PC-9 (cell line): ENCODE measurements at regions not wholly inside any gene's neighbourhood (a gene's known extent, or its start where the extent isn't known, plus 50 kb on each side); places are given as distances from the start of the nearest gene placed in this dataset.
A peak's percentile ranks its signal among the peaks of the same experiment; 100 is the strongest.

Experiments
- BruUV-seq: library from RNA; stranded (reverse); fragments of 400-500 nt; replicated peaks from 2 replicates; lab custom pipeline; 2021; lab: Mats Ljungman, UMichigan
- CTCF ChIA-PET: fragments of 300-600 bp; sonication (Branson Sonifier 250); formaldehyde crosslinking; loops from one replicate; lab custom pipeline; 2022; ENCODE audit warnings: antibody characterized with exemption; lab: Charles Lee
- POLR2A ChIA-PET: fragments of 300-600 bp; sonication (Branson Sonifier 250); formaldehyde crosslinking; loops from one replicate; lab custom pipeline; 2022; ENCODE audit warnings: antibody characterized with exemption; ENCODE audit not compliant: unreplicated experiment; lab: Charles Lee
- DNase-seq, 2 experiments: peaks; one replicate each; pipeline versions ENCODE4 v3.0.0 to v3.0.0-alpha.2; 2015 to 2022; ENCODE audit warnings: mixed read lengths in 1 of 2
- H2AFZ ChIP-seq: fragments of 200-600 bp; sonication (generic); 2 replicates; pipeline ENCODE4 v1.8.1; 2017; ENCODE audit warnings: antibody characterized with exemption
- H3F3A ChIP-seq: fragments of 200-600 bp; sonication (generic); 2 replicates; pipeline ENCODE4 v1.8.1; 2017; ENCODE audit warnings: antibody characterized with exemption, mild to moderate bottlenecking, low read depth; ENCODE audit not compliant: insufficient read depth
- H3K27ac ChIP-seq: fragments of 200-600 bp; sonication (generic); 2 replicates; pipeline ENCODE4 v1.6.1; 2016; ENCODE audit warnings: mixed run types
- H3K27me3 ChIP-seq: fragments of 200-600 bp; sonication (generic); 2 replicates; pipeline ENCODE4 v1.6.1; 2016; ENCODE audit warnings: low read depth, mixed run types; ENCODE audit not compliant: insufficient read depth
- H3K36me3 ChIP-seq: fragments of 200-600 bp; sonication (generic); 2 replicates; pipeline ENCODE4 v1.6.1; 2016; ENCODE audit warnings: low read depth, mixed run types
- H3K4me1 ChIP-seq: fragments of 200-600 bp; sonication (generic); replicated peaks from 2 replicates; pipeline ENCODE4 v1.6.1; 2016; ENCODE audit warnings: mixed run types; ENCODE audit not compliant: insufficient read depth
- H3K4me2 ChIP-seq: fragments of 200-600 bp; sonication (generic); 2 replicates; pipeline ENCODE4 v1.6.1; 2017; ENCODE audit warnings: mixed run types
- H3K4me3 ChIP-seq: fragments of 200-600 bp; sonication (generic); 2 replicates; pipeline ENCODE4 v1.6.1; 2016; ENCODE audit warnings: mixed run types
- H3K79me2 ChIP-seq: fragments of 200-600 bp; sonication (generic); 2 replicates; pipeline ENCODE4 v1.6.1; 2017; ENCODE audit warnings: low read depth, mixed run types
- H3K9me2 ChIP-seq: fragments of 200-600 bp; sonication (generic); 2 replicates; pipeline ENCODE4 v1.8.1; 2017; ENCODE audit warnings: mild to moderate bottlenecking; ENCODE audit not compliant: insufficient read depth
- H3K9me3 ChIP-seq: fragments of 200-600 bp; sonication (generic); 2 replicates; pipeline ENCODE4 v1.8.1; 2016; ENCODE audit warnings: low read depth; ENCODE audit not compliant: insufficient read depth
- H4K20me1 ChIP-seq: fragments of 200-600 bp; sonication (generic); 2 replicates; pipeline ENCODE4 v1.8.1; 2017; ENCODE audit not compliant: insufficient read depth
- EZH2 ChIP-seq: fragments of 200-600 bp; sonication (generic); IDR thresholded peaks from 2 replicates; pipeline ENCODE4 v1.8.0; 2017; ENCODE audit warnings: antibody characterized with exemption, low read depth
- intact Hi-C: fragments of 100-400 bp; cut with micrococcal nuclease; formaldehyde crosslinking; loops from one replicate; pipeline ENCODE4 v1.10.0; 2022; ENCODE audit not compliant: unreplicated experiment
- TF ChIP-seq, protein P1 (sequence below): fragments of 200-600 bp; sonication (generic); conservative IDR thresholded peaks from 2 replicates; pipeline ENCODE4 v1.6.1; 2017; ENCODE audit warnings: mixed run types, antibody characterized with exemption, mild to moderate bottlenecking, moderate library complexity

DNA sequence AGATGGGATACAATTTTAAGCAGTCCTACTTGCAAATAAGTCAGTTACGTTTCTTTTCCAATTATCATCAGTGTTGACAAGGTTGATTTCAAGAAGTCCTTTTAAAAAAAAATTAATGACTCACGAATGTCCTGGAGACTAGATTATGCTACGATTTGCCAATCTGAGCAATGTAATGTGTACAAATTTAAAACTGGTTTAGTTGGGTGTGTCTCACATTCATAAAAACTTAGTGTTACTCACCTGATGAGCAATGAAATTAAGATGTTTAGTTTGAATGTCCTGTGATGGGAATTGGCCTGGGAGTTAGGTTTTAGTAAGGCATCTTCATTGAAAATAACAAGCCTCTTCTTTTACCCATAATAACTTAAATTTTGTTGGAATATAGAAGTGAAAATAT is 136.7 kb upstream of the POF1B start:
- ChIA-PET POLR2A (no interaction called here), CTCF (no interaction called here)
- intact Hi-C loops = no loop called here
- Histone ChIP-seq H3K27me3 (no peaks in the 10 kb centered on the region), H3K27ac (no peak overlapping the region), H3K36me3 (no peaks in the 10 kb centered on the region), H3K4me3 (no peak overlapping the region), H3K79me2 (no peaks in the 10 kb centered on the region), H2AFZ (no peak overlapping the region), H4K20me1 (no peaks in the 10 kb centered on the region), H3K9me3 (no peaks in the 10 kb centered on the region), H3F3A (no peaks in the 10 kb centered on the region), H3K4me2 (no peak overlapping the region), H3K4me1 (no peaks in the 10 kb centered on the region), H3K9me2 (no peaks in the 10 kb centered on the region; the same call in 1 of the 2 replicates)
- BruUV-seq = no TSS peak
- DNase-seq = peak in 1 of 2 experiments; percentile 34
- TF ChIP-seq, protein P1, sequence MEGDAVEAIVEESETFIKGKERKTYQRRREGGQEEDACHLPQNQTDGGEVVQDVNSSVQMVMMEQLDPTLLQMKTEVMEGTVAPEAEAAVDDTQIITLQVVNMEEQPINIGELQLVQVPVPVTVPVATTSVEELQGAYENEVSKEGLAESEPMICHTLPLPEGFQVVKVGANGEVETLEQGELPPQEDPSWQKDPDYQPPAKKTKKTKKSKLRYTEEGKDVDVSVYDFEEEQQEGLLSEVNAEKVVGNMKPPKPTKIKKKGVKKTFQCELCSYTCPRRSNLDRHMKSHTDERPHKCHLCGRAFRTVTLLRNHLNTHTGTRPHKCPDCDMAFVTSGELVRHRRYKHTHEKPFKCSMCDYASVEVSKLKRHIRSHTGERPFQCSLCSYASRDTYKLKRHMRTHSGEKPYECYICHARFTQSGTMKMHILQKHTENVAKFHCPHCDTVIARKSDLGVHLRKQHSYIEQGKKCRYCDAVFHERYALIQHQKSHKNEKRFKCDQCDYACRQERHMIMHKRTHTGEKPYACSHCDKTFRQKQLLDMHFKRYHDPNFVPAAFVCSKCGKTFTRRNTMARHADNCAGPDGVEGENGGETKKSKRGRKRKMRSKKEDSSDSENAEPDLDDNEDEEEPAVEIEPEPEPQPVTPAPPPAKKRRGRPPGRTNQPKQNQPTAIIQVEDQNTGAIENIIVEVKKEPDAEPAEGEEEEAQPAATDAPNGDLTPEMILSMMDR = no peak
- no peak for TF ChIP-seq EZH2

DNA sequence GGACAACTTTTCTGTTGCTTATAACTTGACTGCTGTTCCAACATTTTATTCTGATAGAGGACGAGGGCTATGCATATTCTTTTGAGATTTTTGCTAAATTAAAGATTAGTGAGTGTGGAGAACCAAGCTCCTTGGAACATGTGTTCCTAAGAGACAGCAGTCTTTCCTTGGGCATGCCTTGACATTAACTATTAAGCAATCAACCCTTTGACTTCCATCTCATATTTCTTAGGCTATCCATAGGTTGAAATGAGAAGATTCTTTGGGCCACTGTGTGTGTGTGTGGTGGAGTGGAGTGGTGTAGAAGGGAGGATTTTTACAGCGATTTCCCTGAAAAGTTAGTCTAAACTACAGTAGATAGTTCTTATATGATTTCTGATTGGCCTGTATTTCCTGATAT is 127.4 kb upstream of the POF1B start:
- H3K79me2 ChIP-seq = no peaks in the 10 kb centered on the region
- H3K4me1 ChIP-seq = no peaks in the 10 kb centered on the region
- no peak overlapping the region for H3K4me3 ChIP-seq
- ChIA-PET POLR2A (no interaction called here), CTCF (no interaction called here)
- H3K4me2 ChIP-seq = no peak overlapping the region
- no peak overlapping the region for H3K27ac ChIP-seq
- TF ChIP-seq, protein P1 = no peak
- no peak for TF ChIP-seq EZH2
- DNase-seq = no peak
- no peaks in the 10 kb centered on the region for H3K36me3 ChIP-seq
- no peaks in the 10 kb centered on the region for H3K9me2 ChIP-seq
- H3F3A ChIP-seq = no peaks in the 10 kb centered on the region
- no peaks in the 10 kb centered on the region for H4K20me1 ChIP-seq
- no peak overlapping the region for H2AFZ ChIP-seq
- no peaks in the 10 kb centered on the region for H3K27me3 ChIP-seq
- intact Hi-C loops = no loop called here
- no TSS peak for BruUV-seq
- H3K9me3 ChIP-seq = no peaks in the 10 kb centered on the region

DNA sequence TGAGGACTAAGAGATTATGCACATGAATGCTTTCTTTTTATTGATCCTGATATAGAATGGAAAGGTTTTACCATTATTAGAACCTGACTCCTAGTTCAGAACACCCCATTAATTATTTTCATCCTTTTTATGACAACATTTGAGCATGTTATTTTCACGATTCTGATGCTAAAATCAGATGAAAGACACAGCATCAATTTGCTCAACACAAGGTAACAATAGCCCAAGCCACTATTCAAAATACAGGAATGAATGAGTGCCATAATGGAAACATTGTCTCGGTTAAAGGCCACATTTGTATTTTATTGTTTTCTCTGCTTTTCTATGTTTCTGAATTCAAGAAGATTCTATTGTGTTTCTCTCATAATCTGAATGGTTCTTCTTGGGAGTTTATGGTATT is 126.3 kb upstream of the POF1B start:
- Histone ChIP-seq H3K36me3 (no peaks in the 10 kb centered on the region), H3F3A (no peaks in the 10 kb centered on the region), H3K4me2 (no peak overlapping the region), H3K27ac (no peak overlapping the region), H2AFZ (no peak overlapping the region), H3K9me2 (no peaks in the 10 kb centered on the region), H3K79me2 (no peaks in the 10 kb centered on the region), H3K27me3 (no peaks in the 10 kb centered on the region), H3K4me3 (no peak overlapping the region), H4K20me1 (no peaks in the 10 kb centered on the region), H3K9me3 (no peaks in the 10 kb centered on the region), H3K4me1 (no peaks in the 10 kb centered on the region)
- no peak for DNase-seq
- TF ChIP-seq EZH2 = no peak
- TF ChIP-seq, protein P1 = no peak
- ChIA-PET CTCF (no interaction called here), POLR2A (no interaction called here)
- intact Hi-C loops = no loop called here
- BruUV-seq = no TSS peak
